ENCODE measurements at regions not wholly inside any gene's neighbourhood (a gene's known extent, or its start where the extent isn't known, plus 50 kb on each side); places are given as distances from the start of the nearest gene placed in this dataset.
"Not testable (repeated sequence)": the region's sequence is repeated elsewhere in the genome, so short reads cannot be mapped to it uniquely, and the experiment has no call there.

- no peak for DNase-seq
Measured at GRCh38 chr2:204367466-204367865, 177.8 kb upstream of the PARD3B start.

GRCh38 chr2:204370172-204370718 is 175.0 kb upstream of the PARD3B start:
- DNase-seq, result no peak

GRCh38 chr2:204373942-204374341 is 171.3 kb upstream of the PARD3B start:
- no peak for DNase-seq

DNA sequence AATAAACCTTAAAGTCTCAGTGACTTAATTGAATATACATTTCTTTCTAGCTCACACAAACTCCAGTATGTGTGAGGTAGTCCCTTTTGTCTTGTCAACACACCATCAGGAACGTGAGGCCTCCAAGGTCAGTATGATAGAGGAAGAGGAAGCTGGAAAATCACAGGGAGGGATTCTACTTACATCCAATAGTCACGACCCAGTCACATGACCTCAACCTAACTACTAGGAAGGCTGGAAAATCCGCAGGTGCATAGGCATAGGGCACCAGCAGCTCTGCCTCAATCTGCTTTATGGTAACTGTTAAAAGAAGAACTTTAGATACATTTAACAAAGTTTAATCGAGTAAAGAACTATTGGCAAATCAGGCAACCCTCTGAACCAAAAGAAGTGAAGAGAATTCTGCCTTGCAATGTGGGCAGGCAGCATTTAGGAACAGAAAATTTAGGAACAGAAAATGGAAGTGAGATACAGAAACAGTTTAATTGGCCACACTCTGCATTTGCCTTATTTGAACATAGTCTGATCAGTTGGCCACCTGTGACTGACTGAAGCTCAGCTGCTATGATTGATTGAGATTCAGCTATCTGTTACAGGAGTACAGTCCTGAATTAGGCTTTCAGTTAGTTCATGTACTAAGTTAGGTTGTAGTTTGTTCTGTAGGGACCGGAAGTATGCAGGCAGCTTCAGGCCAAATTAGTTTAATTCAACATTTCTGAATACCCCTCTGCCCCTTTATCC is 165.0 kb upstream of the PARD3B start:
- DNase-seq, result no peak

- no peak for DNase-seq
Measured at GRCh38 chr2:204386668-204387067, 158.6 kb upstream of the PARD3B start.

- DNase-seq, result no peak
Measured at GRCh38 chr2:204389120-204389519, 156.2 kb upstream of the PARD3B start.

- no peak for DNase-seq
Measured at GRCh38 chr2:204389856-204390255, 155.4 kb upstream of the PARD3B start.

DNA sequence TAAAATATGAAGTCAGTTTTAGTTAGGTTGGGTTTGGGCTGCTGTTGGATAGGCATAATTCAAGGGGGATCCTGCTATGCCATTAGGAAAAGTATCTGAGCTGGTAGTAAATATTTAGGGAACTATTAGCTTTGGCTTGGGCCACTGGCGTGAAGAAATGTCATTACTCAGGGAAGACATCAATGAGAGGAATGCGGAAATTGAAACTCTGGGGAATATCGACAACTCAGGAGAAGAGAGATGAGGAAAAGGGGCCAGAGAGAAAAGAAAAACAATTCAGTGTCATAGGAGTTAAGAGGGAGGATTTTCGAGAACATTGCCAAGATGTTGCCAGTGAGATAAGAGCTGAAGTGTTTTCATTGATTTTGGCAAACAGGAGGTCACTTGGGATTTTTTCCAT is 149.7 kb upstream of the PARD3B start:
- no peak for DNase-seq

DNA sequence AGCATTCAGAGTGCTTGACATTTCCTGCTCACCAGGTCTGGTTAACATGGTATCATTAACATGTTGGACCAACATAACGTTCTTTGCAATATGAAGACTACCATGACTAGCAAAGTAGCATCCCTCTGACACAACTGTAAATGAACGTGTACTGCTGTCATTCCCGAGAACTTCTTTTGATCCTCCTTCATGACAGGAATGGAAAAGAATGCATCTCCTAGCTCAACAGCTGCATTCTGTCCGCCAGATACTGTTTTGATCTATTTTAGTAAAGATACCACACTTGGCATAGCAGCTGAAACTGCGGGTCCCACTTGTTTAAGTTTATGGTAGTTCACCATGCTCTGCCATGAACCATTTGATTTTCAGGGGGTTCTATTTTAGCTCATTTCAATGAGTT is 144.2 kb upstream of the PARD3B start:
- no peak for DNase-seq

DNA sequence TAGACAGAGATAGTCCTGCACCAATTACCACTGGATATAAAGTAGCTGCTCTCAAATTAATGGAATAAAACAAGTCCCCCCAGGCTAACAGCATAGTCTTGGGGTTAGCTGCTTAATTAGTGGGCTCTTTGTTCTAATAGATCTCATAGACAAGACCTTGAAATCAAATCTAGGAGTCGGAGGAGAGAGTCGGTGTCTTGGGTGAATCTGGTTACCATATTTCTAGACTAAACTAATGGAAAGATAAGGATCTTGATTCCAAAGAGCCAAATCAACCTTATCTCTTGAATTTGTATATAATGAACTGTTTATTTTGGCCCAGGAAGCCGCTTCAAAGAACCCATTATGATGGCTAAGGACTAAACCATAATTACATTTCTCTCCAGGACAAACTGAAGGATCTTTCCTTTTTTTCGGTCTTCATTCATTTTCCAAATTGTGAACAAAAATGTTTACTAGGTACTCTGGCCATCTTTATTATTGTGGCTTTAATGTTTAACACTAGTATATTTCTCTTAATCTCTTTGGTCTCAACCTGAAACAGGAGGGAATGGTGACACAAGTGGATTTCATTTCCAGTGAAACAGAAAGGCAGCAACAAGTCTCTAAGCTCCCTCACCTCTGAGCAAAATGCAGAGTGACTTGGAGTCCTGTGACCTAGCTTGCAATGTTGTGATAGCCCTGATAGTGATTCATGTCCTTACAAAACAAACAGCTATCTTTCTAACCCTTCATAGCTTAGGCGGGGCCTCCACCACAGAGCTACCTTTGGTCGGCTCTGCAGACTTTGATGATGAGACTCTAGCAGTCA is 137.9 kb upstream of the PARD3B start:
- no peak for DNase-seq

DNA sequence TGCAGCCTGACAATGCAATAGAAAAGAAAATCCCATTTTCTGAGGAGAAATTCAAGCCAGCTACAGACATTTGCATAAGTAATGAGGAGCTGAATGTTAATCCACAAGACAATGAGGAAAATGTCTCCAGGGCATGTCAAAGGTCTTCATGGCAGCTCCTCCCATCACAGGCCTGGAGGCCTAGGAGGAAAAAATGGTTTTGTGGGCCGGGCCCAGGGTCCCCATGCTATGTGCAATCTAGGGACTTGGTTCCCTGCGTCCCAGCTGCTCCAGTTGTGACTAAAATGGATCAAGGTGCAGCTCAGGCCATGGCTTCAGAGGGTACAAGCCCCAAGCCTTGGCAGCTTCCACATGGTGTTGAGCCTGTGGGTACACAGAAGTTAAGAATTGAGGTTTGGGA is 132.5 kb upstream of the PARD3B start:
- not testable (repeated sequence) for DNase-seq

DNA sequence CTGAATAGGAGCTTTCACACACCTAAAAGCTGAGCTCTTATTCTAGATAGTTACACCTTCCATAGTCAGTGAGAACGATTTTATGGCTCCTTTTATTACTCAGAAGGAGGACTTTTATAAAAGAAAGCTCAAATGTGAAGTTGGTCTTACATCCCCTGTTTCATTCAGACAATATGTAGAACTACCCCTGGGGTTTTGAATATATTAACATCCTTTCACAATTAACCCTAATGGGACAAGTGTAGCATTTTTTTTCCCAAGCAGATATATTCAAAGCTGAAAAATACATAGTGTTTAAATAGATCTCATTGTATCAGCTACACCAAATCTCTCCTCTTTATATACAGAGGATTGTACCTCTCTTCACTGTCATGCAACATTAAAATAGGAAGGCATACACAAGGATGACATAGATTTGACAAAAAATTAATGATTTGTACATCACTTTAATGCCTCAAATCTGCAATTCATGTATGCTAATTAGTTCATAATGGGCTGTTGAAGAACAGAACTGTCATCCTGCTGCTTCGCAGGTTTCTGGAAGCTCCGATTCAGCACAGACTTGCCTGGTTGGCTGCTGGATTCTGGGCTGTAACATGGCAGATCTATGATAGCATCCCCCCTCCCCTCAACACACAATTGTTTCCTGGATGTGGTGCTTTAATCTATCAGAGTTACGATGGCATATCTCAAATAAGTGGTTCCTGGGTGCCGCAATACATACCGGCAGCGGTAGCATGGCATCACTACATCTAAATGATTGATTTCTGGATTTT is 129.7 kb upstream of the PARD3B start:
- DNase-seq, result no peak

DNA sequence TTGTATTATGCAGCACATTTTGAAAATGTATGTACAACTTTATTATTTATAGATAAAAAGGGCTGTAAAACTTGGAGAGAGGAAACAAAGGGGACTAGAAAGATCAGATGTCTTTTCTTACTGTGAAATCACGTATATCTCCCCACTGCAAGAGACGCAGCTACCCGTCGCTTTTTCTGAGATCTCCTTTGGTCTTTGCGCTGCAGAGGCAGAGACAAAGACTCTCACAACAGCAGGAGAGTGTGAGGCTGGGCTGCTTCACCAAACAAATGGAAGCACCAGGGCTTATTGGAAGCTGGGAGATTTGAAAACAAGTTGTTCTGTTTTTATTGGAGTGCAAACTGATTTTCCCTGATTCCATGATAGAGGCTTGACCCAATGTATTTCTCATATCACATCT is 129.0 kb upstream of the PARD3B start:
- no peak for DNase-seq

- no peak for DNase-seq
Measured at GRCh38 chr2:204425821-204426220, 119.5 kb upstream of the PARD3B start.

DNA sequence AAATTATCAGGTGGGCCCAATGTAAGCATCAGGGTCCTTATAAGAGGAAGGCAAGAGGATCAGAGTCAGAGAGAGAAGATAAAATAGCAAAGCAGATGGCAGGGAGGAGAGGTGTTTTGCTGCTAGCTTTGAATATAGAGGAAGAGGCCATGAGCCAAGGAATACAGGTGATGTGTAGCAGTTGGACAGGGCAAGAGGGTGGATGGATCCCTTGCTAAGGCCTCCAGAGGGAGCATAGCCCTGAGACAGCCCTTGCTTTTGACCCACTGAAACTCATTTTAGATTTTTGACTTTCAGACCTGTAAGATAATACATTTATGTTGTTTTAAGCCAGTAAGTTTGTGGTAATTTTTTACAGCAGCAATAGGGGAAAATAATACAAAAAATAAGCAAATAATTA is 116.6 kb upstream of the PARD3B start:
- DNase-seq, result no peak

GRCh38 chr2:204431529-204431928 is 113.7 kb upstream of the PARD3B start:
- DNase-seq, result no peak

- DNase-seq, result no peak
Measured at GRCh38 chr2:204432196-204432595, 113.1 kb upstream of the PARD3B start.

DNA sequence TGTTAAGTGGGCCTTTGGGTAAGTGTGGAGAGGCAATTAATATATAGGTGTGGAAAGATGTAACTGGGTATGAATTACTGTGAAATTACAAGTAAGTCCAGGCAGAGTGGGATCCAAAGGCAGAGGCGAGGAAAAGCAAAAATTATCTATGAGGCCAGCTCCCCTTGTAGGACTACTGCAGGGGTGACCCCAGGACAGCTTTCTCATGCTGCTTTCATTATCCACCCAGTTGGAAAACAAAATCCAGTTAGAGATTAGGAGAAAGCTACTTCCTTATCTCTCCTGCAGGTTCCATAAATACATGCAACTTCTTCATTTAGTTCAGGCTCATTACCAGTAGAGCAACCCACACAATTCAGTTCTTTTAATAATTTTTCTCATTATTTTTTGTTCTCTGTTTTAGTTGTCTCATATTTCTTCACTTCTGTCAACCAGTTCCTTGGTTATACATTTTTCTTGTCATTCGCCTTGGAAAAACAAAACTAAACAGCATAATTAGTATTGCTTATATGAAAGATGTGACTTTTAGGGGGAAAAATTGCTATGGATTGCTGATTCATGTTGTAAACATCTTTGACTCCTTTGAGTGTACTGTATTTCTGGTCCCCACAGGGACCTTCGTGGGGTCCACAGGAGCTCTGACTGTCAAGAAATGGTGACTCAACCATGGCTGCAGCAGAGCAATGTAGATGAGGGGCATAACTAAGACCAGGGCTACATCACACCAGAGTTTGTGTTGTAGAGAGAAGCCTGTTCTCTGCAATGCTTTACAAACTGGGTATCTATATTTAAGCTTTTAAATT is 110.4 kb upstream of the PARD3B start:
- no peak for DNase-seq

DNA sequence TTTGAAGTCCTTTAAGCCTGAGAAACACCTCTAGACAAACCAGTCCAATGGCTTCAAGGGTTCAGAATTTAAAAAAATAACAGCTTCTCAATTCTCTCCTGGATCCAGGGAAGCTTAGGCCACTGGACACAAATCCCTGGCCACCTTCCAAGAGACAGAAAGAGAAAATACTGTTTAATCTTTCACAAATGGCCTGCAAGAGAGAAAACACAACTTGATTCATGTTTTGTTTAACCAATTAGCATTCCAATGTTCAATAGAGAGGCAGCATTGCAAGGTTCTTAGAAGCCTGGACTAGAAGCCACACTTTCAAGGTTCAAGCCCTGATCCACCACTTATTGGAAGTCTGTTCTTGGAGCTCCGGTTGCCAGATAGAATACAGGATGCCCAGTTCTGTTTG is 109.0 kb upstream of the PARD3B start:
- no peak for DNase-seq

- no peak for DNase-seq
Measured at GRCh38 chr2:204437408-204437807, 107.9 kb upstream of the PARD3B start.

DNA sequence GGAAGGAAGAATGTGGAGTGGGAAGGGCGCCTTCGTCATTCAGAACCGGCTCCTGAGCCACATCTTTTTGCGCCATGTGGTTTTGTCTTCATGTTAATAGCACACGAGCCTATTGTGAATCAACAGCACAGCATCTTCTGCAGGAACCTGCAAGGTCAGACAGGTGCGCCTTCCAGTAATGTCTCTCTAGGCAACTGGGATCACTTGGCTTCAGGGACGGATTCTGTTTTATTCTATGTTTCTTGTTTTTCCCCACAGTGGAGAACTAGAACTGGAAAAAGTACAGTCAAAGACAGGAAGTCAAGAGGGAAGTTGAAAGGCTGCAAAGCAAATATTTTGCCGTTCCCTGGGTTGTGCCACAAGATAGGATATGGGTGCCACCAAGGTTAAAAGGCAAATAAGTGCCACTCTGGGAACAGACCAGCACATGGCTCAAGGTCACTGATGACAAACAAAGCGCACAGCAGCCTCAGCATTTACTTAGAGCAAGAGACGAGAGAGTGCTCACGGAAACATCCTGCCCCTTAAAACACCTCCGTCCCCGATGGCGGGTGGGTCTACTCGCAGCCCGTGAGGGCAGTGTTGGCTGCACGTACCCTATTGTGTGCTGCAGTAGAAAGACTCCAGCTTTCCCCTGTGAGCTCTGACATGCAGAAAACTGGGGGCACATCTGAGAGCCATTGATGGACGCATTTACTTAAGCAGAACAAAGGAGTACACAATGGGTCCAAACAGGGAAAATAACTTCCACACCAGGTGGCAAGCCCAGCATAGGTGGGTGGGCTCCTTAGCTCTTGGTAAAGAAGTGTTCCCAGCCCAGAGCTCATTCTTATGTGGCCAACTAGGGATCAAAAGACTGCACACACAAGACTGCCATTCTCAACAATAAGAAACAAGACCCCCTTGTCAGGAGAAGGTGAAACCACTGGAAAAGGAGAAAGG is 107.2 kb upstream of the PARD3B start:
- no peak for DNase-seq

Measured in Kasumi-1 (cell line).